HG02884 (cell line): ENCODE measurements at regions not wholly inside any gene's neighbourhood (a gene's known extent, or its start where the extent isn't known, plus 50 kb on each side); places are given as distances from the start of the nearest gene placed in this dataset.
"Not testable (repeated sequence)": the region's sequence is repeated elsewhere in the genome, so short reads cannot be mapped to it uniquely, and the experiment has no call there.

Experiments used
- ATAC-seq: cut with Tn5 transposase; IDR thresholded peaks from one replicate; pipeline ENCODE4 v1.9.1; 2021; ENCODE audit warnings: mild to moderate bottlenecking, moderate library complexity; ENCODE audit not compliant: unreplicated experiment

GRCh38 chr20:51132279-51132678 lies 109.4 kb upstream of the KCNG1 start:
- no peak for ATAC-seq

GRCh38 chr20:51131811-51132210 lies 108.9 kb upstream of the KCNG1 start:
- no peak for ATAC-seq

GRCh38 chr20:51129147-51129776 lies 106.4 kb upstream of the KCNG1 start:
- no peak for ATAC-seq

- ATAC-seq, result peak; percentile 68
These were observed 105.3 kb upstream of the KCNG1 start for GRCh38 chr20:51128198-51128597.

GRCh38 chr20:51127713-51128112 lies 104.8 kb upstream of the KCNG1 start:
- ATAC-seq, result no peak

GRCh38 chr20:51126337-51126736 lies 103.4 kb upstream of the KCNG1 start:
- no peak for ATAC-seq

- ATAC-seq, result no peak
These were observed 102.9 kb upstream of the KCNG1 start for GRCh38 chr20:51125780-51126179.

- no peak for ATAC-seq
These were observed 102.2 kb upstream of the KCNG1 start for GRCh38 chr20:51125105-51125504.

- not testable (repeated sequence) for ATAC-seq
These were observed 101.0 kb upstream of the KCNG1 start for GRCh38 chr20:51123887-51124286.

- no peak for ATAC-seq
These were observed 100.2 kb upstream of the KCNG1 start for GRCh38 chr20:51122931-51123658.

GRCh38 chr20:51121901-51122412 lies 99.0 kb upstream of the KCNG1 start:
- ATAC-seq, result no peak

GRCh38 chr20:51121272-51121671 lies 98.4 kb upstream of the KCNG1 start:
- ATAC-seq, result no peak

GRCh38 chr20:51120868-51121267 lies 98.0 kb upstream of the KCNG1 start:
- ATAC-seq, result no peak

- ATAC-seq, result no peak
These were observed 97.5 kb upstream of the KCNG1 start for GRCh38 chr20:51120438-51120837.

GRCh38 chr20:51119914-51120313 lies 97.0 kb upstream of the KCNG1 start:
- no peak for ATAC-seq

- ATAC-seq, result no peak
These were observed 96.1 kb upstream of the KCNG1 start for GRCh38 chr20:51118985-51119527.

- ATAC-seq, result no peak
These were observed 95.3 kb upstream of the KCNG1 start for GRCh38 chr20:51118216-51118615.

GRCh38 chr20:51116765-51117686 lies 94.1 kb upstream of the KCNG1 start:
- no peak for ATAC-seq

GRCh38 chr20:51111290-51111689 lies 88.4 kb upstream of the KCNG1 start:
- ATAC-seq, result no peak

- no peak for ATAC-seq
These were observed 85.9 kb upstream of the KCNG1 start for GRCh38 chr20:51108638-51109363.
